Common myeloid progenitor, CD34-positive (primary cell): ENCODE measurements at regions not wholly inside any gene's neighbourhood (a gene's known extent, or its start where the extent isn't known, plus 50 kb on each side); places are given as distances from the start of the nearest gene placed in this dataset.

Experiments used
- CTCF ChIA-PET: fragments of 350-600 bp; sonication (Branson Sonifier 250); formaldehyde crosslinking; loops from one replicate; lab custom pipeline; 2021; ENCODE audit warnings: antibody characterized with exemption; lab: Charles Lee
- POLR2A ChIA-PET: fragments of 350-600 bp; sonication (Branson Sonifier 250); formaldehyde crosslinking; loops from one replicate; lab custom pipeline; 2021; ENCODE audit warnings: antibody characterized with exemption; lab: Charles Lee
- DNase-seq, 3 donors: peaks; one replicate each; pipeline versions ENCODE4 v3.0.0 to v3.0.0-alpha.2; 2013
- H3K27ac ChIP-seq, 2 experiments: 1 replicate in 1 of 2; 2 replicates in 1 of 2; pipeline ENCODE4 v1.7.0; 2013; ENCODE audit warnings: inconsistent platforms in 2 of 2, low read length in 2 of 2, mild to moderate bottlenecking in 2 of 2, low read depth in 1 of 2, moderate library complexity in 1 of 2; ENCODE audit not compliant: severe bottlenecking in 2 of 2, insufficient read depth in 1 of 2, poor library complexity in 1 of 2
- H3K27me3 ChIP-seq, 5 experiments: replicated peaks in 2 of 5; 1 replicate in 3 of 5; 2 replicates in 2 of 5; pipeline versions ENCODE4 v1.6.1 to v1.7.0; 2013; ENCODE audit warnings: low read length in 4 of 5, mild to moderate bottlenecking in 2 of 5, moderate library complexity in 2 of 5, inconsistent platforms in 1 of 5; ENCODE audit not compliant: insufficient read depth in 5 of 5, control insufficient read depth in 4 of 5
- H3K36me3 ChIP-seq, 4 experiments: 1 replicate in 2 of 4; 2 replicates in 2 of 4; pipeline versions ENCODE4 v1.6.1 to v1.7.0; 2013; ENCODE audit warnings: low read length in 3 of 4, control low read depth in 1 of 4, mild to moderate bottlenecking in 1 of 4; ENCODE audit not compliant: control insufficient read depth in 4 of 4, insufficient read depth in 4 of 4
- H3K4me1 ChIP-seq, 4 experiments: 1 replicate in 3 of 4; 2 replicates in 1 of 4; pipeline versions ENCODE4 v1.6.1 to v1.7.1; 2013; ENCODE audit warnings: low read length in 3 of 4, mild to moderate bottlenecking in 3 of 4, control low read depth in 1 of 4, inconsistent platforms in 1 of 4, moderate library complexity in 1 of 4; ENCODE audit not compliant: control insufficient read depth in 4 of 4, insufficient read depth in 4 of 4; ENCODE audit errors: control extremely low read depth in 1 of 4
- H3K4me3 ChIP-seq, 7 experiments: 1 replicate in 4 of 7; 2 replicates in 3 of 7; pipeline versions ENCODE4 v1.5.1 to v1.7.0; 2013; ENCODE audit warnings: mild to moderate bottlenecking in 7 of 7, low read length in 6 of 7, moderate library complexity in 6 of 7, inconsistent platforms in 2 of 7, low read depth in 2 of 7, control low read depth in 1 of 7; ENCODE audit not compliant: insufficient read depth in 4 of 7, control insufficient read depth in 1 of 7; ENCODE audit errors: extremely low read depth in 1 of 7
- H3K9me3 ChIP-seq, 5 experiments: 1 replicate in 4 of 5; 2 replicates in 1 of 5; pipeline versions ENCODE4 v1.6.1 to v1.7.1; 2013; ENCODE audit warnings: low read length in 4 of 5, mild to moderate bottlenecking in 2 of 5, inconsistent platforms in 1 of 5, low read depth in 1 of 5, moderate library complexity in 1 of 5; ENCODE audit not compliant: control insufficient read depth in 4 of 5, insufficient read depth in 2 of 5; ENCODE audit errors: control extremely low read depth in 1 of 5
- WGBS: methylation state at CpG from one replicate; pipeline ENCODE4 v1.1.5; 2013; ENCODE audit not compliant: insufficient coverage; 5-methylcytosine and 5-hydroxymethylcytosine counted together

GRCh38 chr10:128373831-128374230 is 247.6 kb upstream of the MKI67 start:
- ChIA-PET POLR2A (no interaction called here), CTCF (no interaction called here)
- H3K4me1 ChIP-seq, result no peaks in the 10 kb centered on the region
- no peak overlapping the region for H3K27ac ChIP-seq
- no peak for DNase-seq
- H3K4me3 ChIP-seq, result no peak overlapping the region
- no peaks in the 10 kb centered on the region for H3K9me3 ChIP-seq
- 94% methylated on average over 7 of the region's 7 CpGs for WGBS
- H3K36me3 ChIP-seq, result no peaks in the 10 kb centered on the region
- peaks cover 0 to 6% (median 0%) of the 10 kb centered on the region in 5 experiments for H3K27me3 ChIP-seq

- Histone ChIP-seq H3K4me1 (no peaks in the 10 kb centered on the region), H3K27ac (no peak overlapping the region), H3K27me3 (peaks cover 0 to 4% (median 0%) of the 10 kb centered on the region in 5 experiments), H3K36me3 (no peaks in the 10 kb centered on the region), H3K9me3 (no peaks in the 10 kb centered on the region), H3K4me3 (no peak overlapping the region)
- no peak for DNase-seq
- CTCF ChIA-PET, result no interaction called here
- 86% methylated on average over 7 of the region's 7 CpGs for WGBS
- POLR2A ChIA-PET, result no interaction called here
Observed at GRCh38 chr10:128375171-128375570, 248.9 kb upstream of the MKI67 start.

- WGBS, result 82% methylated on average over 6 of the region's 9 CpGs
- no peaks in the 10 kb centered on the region for H3K4me1 ChIP-seq
- CTCF ChIA-PET, result no interaction called here
- H3K36me3 ChIP-seq, result no peaks in the 10 kb centered on the region
- peaks cover 0 to 9% (median 4%) of the 10 kb centered on the region in 5 experiments for H3K27me3 ChIP-seq
- H3K4me3 ChIP-seq, result no peak overlapping the region
- H3K27ac ChIP-seq, result no peak overlapping the region
- no peak for DNase-seq
- POLR2A ChIA-PET, result no interaction called here
- H3K9me3 ChIP-seq, result no peaks in the 10 kb centered on the region
Observed at GRCh38 chr10:128377364-128377987, 251.3 kb upstream of the MKI67 start.

- H3K27ac ChIP-seq, result no peak overlapping the region
- H3K4me1 ChIP-seq, result no peaks in the 10 kb centered on the region
- no peak for DNase-seq
- H3K27me3 ChIP-seq, result peaks cover 0 to 8% (median 4%) of the 10 kb centered on the region in 5 experiments
- no peak overlapping the region for H3K4me3 ChIP-seq
- no peaks in the 10 kb centered on the region for H3K9me3 ChIP-seq
- ChIA-PET POLR2A (no interaction called here), CTCF (no interaction called here)
- H3K36me3 ChIP-seq, result no peaks in the 10 kb centered on the region
- WGBS, result 78% methylated on average over 3 of the region's 3 CpGs
Observed at GRCh38 chr10:128377988-128378387, 251.8 kb upstream of the MKI67 start.

GRCh38 chr10:128380946-128381345 is 254.7 kb upstream of the MKI67 start:
- H3K4me1 ChIP-seq, result no peaks in the 10 kb centered on the region
- POLR2A ChIA-PET, result no interaction called here
- no peak overlapping the region for H3K4me3 ChIP-seq
- H3K27me3 ChIP-seq, result peaks cover 0 to 11% (median 4%) of the 10 kb centered on the region in 5 experiments
- no peak for DNase-seq
- no peak overlapping the region for H3K27ac ChIP-seq
- H3K36me3 ChIP-seq, result no peaks in the 10 kb centered on the region
- no peaks in the 10 kb centered on the region for H3K9me3 ChIP-seq
- WGBS, result 100% methylated on average over 2 of the region's 4 CpGs
- CTCF ChIA-PET, result no interaction called here

- CTCF ChIA-PET, result no interaction called here
- Histone ChIP-seq H3K4me1 (no peaks in the 10 kb centered on the region), H3K27me3 (peaks cover 0 to 14% (median 0%) of the 10 kb centered on the region in 5 experiments), H3K27ac (no peak overlapping the region), H3K9me3 (no peaks in the 10 kb centered on the region), H3K36me3 (no peaks in the 10 kb centered on the region), H3K4me3 (no peak overlapping the region)
- DNase-seq, result no peak
- POLR2A ChIA-PET, result no interaction called here
- WGBS, result 100% methylated on average over 3 of the region's 3 CpGs
Observed at GRCh38 chr10:128382225-128382624, 256.0 kb upstream of the MKI67 start.

GRCh38 chr10:128384831-128385230 is 258.6 kb upstream of the MKI67 start:
- no peak overlapping the region for H3K4me3 ChIP-seq
- no peaks in the 10 kb centered on the region for H3K4me1 ChIP-seq
- H3K36me3 ChIP-seq, result no peaks in the 10 kb centered on the region
- 94% methylated on average over 10 of the region's 10 CpGs for WGBS
- peaks cover 0 to 28% (median 0%) of the 10 kb centered on the region in 5 experiments for H3K27me3 ChIP-seq
- H3K9me3 ChIP-seq, result no peaks in the 10 kb centered on the region
- no peak overlapping the region for H3K27ac ChIP-seq
- CTCF ChIA-PET, result no interaction called here
- POLR2A ChIA-PET, result no interaction called here
- no peak for DNase-seq
